Ammon's horn (tissue), 1 donor: ENCODE measurements at regions not wholly inside any gene's neighbourhood (a gene's known extent, or its start where the extent isn't known, plus 50 kb on each side); places are given as distances from the start of the nearest gene placed in this dataset.

Experiments used
- DNase-seq: peaks from one replicate; pipeline ENCODE4 v3.0.0-alpha.2; 2016; ENCODE audit warnings: low spot score

DNA sequence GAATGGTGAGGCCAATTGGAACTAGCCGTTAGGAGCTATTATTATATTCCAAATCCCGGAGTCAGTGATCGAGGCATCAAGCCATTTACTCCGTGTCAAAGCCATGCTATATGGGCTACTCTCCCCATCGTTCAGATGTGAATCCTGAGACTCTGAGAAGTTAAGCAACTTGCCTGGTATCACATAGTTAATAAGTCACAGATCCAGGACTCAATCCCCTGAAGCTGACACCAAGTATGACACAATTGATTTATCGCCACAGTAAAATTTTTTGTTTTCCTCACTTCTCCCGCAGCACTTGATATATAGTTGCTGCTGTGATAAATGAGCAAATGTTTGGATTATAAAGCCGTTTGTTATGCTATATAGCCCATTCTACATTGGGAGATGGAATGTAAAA, 50.8 kb upstream of the TSHZ2 start:
- DNase-seq: no peak

DNA sequence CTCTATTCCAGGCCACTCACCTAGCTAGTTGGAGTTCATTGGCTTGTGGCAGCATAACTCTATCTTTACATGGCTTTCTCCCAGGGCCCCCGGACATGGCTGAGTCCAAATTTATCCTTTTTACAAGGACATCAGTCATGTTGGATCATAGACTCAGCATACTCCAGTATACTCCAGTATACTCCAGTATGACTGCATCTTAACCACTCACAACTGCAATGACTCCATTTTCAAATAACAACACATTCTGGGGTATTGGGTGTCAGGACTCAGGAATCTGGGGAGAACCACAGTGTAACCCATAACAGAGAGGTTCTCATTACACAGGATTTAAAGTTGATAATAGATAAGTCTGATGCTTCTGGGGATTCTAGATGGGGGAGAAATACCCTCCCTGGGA, 53.8 kb upstream of the TSHZ2 start:
- no peak for DNase-seq

DNA sequence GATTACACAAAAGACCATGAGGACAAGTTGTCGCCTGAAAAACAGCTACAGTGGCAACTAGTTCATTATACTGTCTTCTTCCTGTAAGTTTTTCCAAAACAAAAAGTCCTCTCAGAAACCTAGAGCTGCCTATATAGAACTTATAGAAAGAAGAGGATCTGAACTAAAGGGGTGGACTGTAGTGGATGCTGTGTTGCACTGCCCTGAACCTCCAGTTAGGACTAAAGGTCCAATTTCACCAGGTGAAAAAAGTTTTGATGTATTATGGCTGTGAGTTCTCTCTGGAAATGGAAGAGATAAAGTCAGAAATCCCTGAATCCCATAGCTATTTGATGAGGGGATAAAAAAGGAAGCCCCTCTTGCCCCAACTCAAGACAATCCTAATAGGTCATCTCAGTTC, 56.6 kb upstream of the TSHZ2 start:
- no peak for DNase-seq

DNA sequence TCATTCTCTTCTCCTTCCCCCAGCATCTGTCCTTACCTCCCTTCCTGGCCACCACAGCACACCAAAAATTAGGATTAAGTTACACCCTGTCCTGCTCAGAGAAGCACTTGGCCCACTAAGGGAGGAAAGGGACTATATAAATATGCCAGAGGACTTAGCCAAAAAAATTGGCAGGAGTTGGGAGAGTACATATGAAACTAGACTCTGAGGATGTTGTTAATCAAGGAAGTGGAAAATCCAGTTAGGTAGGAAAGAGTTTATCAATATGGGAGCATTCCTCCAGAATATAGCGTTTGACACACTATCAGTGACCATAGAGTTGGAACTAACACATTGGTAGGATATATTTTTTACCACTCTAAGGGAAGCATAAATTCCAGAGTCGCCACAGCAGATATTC, 57.3 kb upstream of the TSHZ2 start:
- DNase-seq: no peak

DNA sequence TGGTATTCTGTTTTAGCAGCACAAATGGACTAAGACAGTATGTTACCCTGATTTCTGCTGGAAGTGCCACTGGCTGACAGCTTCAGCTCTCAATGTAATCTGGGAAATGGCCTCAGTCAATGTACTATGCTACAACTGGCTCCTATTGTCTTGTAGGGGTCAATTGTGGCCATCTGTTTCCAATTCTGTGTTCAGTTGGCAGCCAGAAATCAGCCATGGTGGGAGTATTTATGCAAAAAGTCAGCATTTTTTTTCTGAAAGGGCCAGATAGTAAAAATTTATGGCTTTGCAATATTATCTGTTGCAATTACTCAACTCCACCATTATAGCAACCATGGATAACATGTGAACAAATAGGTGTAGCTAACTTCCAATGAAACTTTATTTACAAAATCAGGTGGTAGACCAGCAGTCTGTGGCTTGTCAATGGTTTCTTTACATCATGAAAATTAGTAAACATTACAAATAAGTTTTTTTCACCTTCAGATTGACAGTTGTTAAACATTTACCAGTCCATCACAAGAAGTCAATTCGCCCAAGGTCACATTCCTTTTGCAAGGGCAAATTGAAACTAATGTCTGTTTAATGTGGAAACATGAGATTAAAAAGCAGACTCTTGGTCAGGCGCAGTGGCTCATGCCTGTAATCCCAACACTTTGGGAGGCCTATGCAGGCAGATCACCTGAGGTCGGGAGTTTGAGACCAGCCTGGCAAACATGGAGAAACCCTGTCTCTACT, 58.3 kb upstream of the TSHZ2 start:
- DNase-seq: no peak

DNA sequence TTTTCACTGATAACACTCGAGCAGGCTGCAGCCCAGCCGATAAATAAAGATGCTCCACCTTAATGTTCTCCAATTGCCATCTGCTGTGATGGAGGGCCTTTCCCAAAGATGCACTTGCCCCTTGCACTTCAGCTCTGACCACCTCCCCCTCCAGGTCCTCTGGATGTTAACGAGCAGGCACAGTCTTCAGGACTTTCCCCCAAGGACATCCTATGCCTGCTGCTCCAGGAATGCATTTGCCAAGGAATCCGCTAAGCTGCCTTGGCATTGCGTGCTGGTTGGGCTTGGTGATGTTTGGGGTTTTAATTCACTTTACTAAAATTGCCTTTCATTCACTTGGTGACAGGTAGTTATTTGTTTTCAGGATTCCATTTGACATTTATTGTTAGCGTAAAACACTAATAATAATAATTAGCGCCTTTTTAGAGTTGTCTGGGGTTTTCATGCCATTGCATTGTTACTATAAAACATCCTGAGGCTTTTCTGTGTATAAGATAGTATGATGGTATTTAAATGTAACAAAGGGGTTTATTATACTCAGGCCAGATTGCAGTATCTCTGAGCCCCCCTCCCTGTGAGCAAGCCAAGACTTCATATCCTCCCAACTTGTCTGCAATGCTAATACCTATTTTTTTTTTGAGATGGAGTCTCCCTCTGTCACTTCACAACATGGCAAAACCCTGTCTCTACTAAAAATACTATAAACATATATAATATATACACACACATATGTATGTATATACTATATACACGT, 66.7 kb upstream of the TSHZ2 start:
- DNase-seq: no peak

DNA sequence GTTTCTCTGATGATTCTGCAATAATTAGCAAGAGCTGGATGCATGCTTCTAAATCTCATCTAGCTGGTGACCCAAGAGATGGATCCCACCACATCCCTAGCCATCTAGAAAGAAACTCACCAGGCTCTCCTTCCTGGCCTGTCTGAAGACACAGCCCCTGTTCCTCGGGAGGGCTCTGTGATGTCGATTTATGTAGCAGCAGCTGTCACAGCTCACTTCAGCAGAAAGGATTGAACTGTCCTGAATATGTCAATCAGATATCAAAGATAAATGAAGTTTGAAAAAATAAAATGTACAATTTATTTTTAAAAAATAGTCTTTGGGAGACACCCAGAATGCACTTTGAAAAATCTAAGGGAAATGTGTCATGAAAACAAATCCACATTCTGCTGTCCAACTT, 67.3 kb upstream of the TSHZ2 start:
- no peak for DNase-seq

DNA sequence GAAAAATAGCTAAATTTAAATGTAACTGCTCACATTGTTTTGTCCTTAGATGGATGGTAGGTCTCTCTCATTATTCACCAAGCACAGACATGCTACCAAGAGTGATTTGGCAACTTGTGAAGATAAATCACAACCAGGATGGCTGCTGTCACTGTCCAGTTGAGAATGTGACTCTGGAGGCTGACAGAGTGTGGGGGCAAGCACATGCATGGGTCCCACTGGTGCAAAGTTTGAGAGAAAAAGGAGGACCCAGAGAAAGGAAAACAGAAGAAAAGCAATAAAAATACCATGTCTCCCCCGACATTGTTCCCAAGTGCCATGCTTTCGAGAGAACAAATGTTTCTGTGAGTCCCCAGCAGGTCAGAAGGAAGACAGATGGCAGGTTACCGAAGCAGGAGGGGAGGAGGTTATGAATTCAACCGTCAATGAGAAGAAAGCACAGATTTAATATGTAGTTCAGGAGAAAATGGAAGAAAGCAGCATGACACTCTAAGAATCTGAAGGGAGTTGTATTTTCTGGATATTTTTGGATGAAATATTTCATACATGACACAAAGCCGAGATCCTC, 73.0 kb upstream of the TSHZ2 start:
- DNase-seq: no peak

DNA sequence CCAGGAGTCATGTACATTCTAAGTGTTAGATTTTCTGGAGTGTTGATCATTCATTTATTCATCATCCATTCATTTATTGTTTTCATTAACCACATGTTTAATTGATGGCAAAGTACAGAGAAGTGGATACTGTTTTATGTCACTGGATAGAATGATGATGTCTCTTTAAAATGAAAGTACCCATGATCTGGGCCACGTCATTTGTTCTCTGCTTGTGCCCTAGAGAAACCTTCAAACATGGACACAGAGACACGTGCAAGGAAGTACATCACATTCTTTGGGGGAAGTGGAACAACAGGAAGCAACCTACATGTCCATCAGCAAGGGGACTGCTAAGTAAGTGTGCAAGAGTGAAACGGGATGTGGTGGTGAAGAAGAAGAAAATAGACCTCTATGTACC, 75.8 kb upstream of the TSHZ2 start:
- no peak for DNase-seq

DNA sequence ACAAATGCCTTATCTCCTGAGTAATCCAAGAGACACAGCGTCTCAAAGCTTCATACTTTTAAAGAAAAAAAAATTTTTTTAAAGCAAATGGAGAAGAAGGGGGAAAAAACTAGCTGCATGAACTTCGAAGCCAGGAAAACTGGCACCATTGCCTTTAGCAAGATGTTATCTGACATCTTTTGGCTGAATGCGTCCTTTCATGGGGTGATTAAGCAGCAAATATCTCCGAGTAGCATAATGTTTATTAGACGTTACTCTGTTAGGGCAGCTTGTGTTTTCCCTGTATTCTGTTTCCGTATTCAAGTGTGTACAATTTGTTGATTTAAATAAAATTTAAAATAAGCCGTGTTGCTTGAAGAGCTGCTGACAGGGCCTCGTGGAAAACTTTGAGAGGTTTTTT, 76.5 kb upstream of the TSHZ2 start:
- DNase-seq: no peak

DNA sequence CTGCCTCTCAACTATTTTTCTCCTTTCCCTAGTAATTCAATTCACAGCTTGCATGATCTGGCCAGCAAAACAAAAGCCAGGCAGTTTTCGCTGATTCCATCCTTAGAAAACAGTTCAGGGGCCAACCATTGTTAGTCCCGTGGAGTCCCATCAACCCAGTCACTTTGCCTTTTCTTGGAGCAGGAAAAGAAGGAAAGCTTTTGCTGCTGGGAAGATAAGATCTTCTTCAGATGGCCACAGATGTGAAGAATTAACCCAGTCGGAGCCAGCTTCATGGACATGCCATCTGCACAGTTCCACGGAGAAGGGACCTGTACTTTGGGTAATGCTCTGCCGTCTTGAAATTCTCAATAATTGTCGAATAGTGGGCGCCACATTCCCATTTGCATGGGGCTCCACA, 76.9 kb upstream of the TSHZ2 start:
- DNase-seq: no peak

DNA sequence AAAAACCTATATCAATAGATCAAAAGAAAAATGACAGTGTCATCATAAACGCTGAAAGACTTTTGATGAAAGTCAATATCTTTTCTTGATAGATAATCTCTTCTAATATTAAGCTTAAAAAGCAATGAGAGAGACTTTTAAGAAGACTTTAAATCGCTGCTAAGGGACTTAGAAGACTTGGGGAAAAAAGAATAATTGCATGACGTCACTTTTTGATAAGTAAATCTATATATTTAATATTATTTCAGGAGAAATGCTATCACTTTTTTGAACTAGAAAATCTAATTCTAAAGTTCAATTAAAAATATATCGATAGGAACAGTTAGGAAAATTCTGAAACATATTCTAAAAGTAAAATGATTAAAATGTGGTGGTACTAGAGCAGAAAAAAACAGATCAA, 78.7 kb upstream of the TSHZ2 start:
- DNase-seq: no peak

DNA sequence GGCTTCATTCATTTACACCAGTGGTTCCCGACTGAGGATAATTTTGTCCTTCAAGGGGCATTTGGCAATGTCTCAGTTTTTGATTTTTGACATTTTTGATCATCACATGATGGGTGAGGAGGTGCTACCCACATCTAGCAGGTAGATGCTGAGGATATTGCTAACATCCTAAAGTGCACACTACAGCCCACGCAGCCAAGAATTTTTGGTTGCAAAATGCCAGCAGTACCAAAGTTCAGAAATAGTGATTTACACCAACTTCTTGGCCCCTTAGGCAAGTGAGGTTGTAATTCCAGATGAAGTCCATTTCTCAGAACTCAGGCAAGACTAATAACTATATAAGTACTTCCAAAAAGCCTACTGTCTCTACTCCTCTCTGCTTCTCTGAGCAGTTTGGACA, 80.1 kb upstream of the TSHZ2 start:
- DNase-seq: no peak

DNA sequence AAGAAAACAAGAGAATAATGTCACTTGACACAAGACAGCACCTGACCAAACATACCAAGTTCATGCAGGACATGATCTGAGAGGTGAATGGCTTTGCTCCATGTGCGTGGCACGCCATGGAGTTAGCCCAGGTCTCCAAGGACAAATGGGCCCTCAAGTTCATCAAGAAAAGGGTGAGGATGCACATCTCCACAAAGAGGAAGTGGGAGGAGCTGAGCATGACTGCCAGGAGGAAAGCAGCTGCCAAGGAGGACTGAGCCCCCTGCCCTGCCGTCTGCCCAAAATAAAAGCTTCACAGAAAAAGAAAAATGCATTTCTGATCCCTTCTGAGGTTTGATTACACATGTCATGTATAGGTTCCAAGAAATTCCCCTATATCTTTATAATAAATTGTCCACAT, 82.0 kb upstream of the TSHZ2 start:
- DNase-seq: no peak

DNA sequence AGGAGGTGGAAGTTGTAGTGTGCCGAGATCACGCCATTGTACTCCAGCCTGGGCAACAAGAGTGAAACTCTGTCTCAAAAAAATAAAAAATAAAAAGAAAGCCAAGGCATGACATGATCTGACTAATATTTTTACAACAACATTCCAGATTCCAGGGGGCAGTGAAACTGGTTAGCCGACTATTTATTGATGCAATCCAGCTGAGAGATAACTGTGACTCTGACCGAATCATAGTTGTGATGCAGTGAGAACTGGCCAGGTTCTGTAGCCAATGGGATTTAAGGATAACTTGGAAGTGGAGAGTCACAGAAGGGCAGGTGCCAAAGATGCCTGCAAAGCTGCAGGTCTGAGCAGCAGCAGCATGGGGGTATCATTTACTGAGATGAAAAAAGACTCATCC, 82.9 kb upstream of the TSHZ2 start:
- DNase-seq: no peak

DNA sequence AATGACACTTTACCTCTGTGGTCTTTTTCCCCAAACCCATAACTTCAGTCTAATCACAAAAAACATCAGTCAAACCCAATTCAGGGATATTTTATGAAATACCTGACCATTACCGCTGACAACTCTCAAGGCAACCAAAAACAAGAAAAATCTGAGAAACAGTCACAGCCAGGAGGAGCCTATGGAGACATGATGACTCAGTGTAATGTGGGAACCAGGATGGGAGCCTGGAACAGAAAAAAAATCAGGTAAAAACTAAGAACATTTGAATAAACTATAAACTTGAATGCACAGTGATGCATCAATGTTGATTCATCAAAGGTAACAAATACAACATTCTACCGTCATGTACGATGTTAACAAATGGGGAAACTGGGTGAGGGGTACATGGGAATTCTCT, 84.1 kb upstream of the TSHZ2 start:
- no peak for DNase-seq

DNA sequence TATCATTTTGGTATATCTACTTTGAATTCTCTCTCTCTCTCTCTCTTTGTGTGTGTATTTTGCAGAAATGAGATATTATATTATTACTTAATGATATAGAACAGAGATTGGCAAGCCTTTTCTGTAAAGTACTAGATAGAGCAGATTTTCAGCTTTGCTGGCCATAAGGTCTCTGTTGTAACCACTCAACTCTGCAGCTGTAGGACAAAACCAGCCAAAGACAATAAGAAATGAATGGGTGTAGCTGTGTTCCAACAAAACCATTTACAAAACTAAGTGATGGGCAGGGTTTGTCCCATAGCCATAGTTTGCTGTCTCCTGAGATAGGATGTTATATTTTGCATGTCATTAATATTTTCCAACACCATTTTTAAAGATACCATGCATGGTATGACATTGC, 91.2 kb upstream of the TSHZ2 start:
- DNase-seq: no peak

DNA sequence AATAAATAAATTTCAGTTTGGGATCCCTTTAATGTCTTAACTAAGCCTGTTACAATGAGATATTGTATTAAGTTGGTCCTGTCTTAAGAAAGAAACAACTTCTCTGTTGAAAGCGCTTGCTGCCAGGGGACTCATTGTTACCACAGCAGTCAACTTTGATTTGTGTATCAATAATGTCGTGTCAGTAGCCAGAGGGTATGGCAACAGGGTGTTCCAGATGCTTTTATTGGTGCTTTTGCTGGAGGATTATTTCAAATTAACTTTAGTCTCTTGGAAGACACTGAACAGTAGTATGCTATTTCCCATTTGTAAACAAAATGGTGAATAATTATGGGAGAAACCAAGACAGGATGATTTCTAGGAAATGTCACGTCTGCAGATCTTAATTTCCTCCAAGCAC, 91.9 kb upstream of the TSHZ2 start:
- no peak for DNase-seq

DNA sequence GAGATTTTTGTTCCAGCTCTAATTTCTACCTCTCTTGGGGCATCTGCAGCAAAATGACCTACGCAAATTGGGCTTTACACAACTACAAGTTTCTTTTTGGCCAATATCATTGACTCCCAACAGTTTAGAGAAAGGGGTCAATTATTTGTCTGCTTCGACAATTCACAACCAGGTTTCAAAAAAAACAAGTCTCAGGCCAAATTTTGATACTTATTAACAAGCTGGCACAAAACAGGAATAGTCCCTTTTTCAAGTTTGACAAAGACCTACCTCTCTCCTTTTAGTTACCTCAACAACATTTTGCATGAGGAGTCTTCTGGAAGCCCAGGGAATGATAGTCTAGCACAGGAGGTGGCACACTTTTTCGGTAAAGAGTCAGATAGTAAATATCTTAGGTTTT, 97.9 kb upstream of the TSHZ2 start:
- DNase-seq: no peak

DNA sequence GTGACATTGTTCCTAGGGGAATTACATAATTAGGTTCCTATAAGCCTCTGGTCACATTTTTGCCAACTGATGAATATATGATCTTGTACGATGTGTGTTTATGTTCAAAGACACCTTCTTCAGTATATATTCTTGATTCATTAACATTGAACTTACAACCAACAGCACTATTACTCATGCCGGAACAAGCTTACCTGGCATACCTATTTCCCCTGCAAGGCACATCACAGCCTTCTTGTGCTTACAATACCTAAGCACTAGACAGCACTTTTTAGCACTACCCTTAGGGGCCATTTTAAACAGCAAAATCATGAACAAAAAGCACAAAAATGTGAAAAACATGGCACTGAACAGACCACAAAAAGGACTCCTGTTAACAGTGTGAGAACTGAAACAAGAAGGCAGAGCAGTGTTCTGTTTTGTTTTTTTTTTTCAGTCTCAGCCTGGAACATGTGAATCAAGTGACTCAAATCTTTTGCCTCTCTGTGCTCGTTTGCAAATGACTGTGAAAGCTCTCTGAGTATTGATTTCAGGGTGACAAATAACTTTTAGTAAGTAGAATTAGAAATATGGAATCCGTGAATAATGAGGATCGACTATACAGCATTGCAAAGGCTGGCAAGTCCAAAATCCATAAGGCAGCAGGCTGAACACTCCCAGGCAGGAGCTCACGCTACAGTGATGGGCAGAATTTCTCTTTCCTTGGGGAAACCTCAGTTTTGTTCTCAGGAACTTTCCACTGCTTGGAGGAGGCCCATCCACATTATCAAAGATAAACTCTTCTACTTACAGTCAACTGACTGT, 102.3 kb upstream of the TSHZ2 start:
- no peak for DNase-seq

DNA sequence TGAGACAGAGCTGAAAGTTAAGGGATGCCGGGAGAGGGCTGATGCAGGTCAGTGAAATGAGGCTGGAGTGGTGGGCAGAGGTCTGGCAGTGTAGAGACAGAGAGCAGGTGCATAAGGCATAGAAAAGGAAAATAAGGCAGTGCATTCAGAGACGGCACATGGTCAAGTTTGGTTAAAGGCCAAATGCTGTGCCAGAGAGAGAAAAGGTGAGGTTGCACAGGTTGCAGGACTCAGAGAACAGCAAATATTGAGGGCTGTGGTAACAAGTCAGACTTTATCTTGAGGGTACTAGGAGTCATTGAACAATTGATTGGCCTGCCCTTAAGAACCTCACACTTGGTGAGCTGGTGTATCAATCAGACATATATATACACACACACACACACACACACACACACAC, 102.9 kb upstream of the TSHZ2 start:
- no peak for DNase-seq

DNA sequence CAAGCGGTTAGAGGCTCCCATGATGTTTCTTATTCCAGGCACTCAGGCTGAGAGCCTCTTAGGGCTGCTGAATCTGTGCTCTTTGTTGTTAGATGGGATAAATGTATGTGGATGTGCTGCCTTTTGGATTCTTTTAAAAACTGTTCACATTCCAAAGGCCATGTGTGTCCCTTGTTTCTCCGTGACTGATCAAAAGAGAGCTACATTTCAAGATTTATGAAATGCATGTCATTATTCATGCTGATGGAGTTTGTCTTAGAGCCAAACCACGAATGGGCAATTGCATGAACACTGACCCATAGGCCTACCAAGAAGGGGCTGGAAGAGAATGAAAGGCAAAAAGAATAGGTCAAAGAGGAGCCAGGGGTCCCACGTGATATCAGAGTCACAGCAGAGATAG, 104.9 kb upstream of the TSHZ2 start:
- no peak for DNase-seq
